Neural cell (in vitro differentiated cells): ENCODE measurements at regions not wholly inside any gene's neighbourhood (a gene's known extent, or its start where the extent isn't known, plus 50 kb on each side); places are given as distances from the start of the nearest gene placed in this dataset.

Experiments
- H2AFZ ChIP-seq: fragments of 200-600, 300-800 bp; sonication (generic), shearing (Covaris generic); 2 replicates; pipeline ENCODE4 v1.6.0; 2014; ENCODE audit warnings: low read depth, mild to moderate bottlenecking, antibody characterized with exemption, low read length, moderate library complexity
- H3F3A ChIP-seq: fragments of 200-600 bp; shearing (Covaris generic); 2 replicates; pipeline ENCODE4 v1.6.1; 2016; ENCODE audit warnings: mild to moderate bottlenecking, moderate library complexity, mixed read lengths, antibody characterized with exemption, low read length; ENCODE audit not compliant: insufficient read depth, poor library complexity, severe bottlenecking
- H3K27ac ChIP-seq: fragments of 200-600, 300-800 bp; sonication (generic), shearing (Covaris generic); 2 replicates; pipeline ENCODE4 v1.5.1; 2014; ENCODE audit warnings: mild to moderate bottlenecking, low read length, moderate library complexity
- H3K27me3 ChIP-seq: fragments of 300-800, 200-600 bp; sonication (generic), shearing (Covaris generic); 2 replicates; pipeline ENCODE4 v1.6.0; 2014; ENCODE audit warnings: mild to moderate bottlenecking, low read depth, low read length, moderate library complexity; ENCODE audit not compliant: insufficient read depth
- H3K36me3 ChIP-seq: fragments of 300-800, 200-600 bp; sonication (generic), shearing (Covaris generic); 2 replicates; pipeline ENCODE4 v1.5.1; 2014; ENCODE audit warnings: mild to moderate bottlenecking, antibody characterized with exemption, low read length, moderate library complexity; ENCODE audit not compliant: insufficient read depth
- H3K4me2 ChIP-seq: fragments of 300-800, 200-600 bp; sonication (generic), shearing (Covaris generic); 2 replicates; pipeline ENCODE4 v1.6.0; 2014; ENCODE audit warnings: mild to moderate bottlenecking, low read length
- H3K4me3 ChIP-seq: fragments of 300-800, 200-600 bp; sonication (generic), shearing (Covaris generic); 2 replicates; pipeline ENCODE4 v1.5.1; 2014; ENCODE audit warnings: mild to moderate bottlenecking, low read length, moderate library complexity
- H3K79me2 ChIP-seq: fragments of 200-600 bp; shearing (Covaris generic); replicated peaks from 2 replicates; pipeline ENCODE4 v1.6.0; 2014; ENCODE audit warnings: mild to moderate bottlenecking, low read length, moderate library complexity; ENCODE audit not compliant: insufficient read depth
- H3K9ac ChIP-seq: fragments of 300-800, 200-600 bp; sonication (generic), shearing (Covaris generic); 2 replicates; pipeline ENCODE4 v1.6.1; 2016; ENCODE audit warnings: mild to moderate bottlenecking, low read length, mixed read lengths
- H3K9me2 ChIP-seq: fragments of 200-600 bp; shearing (Covaris generic); 2 replicates; pipeline ENCODE4 v1.6.1; 2016; ENCODE audit warnings: mild to moderate bottlenecking, low read length, mixed read lengths; ENCODE audit not compliant: insufficient read depth
- H3K9me3 ChIP-seq: fragments of 200-600, 300-800 bp; sonication (generic), shearing (Covaris generic); 2 replicates; pipeline ENCODE4 v1.6.1; 2016; ENCODE audit warnings: mild to moderate bottlenecking, mixed run types, low read length, moderate library complexity, mixed read lengths
- H4K20me1 ChIP-seq: fragments of 200-600 bp; shearing (Covaris generic); 2 replicates; pipeline ENCODE4 v1.6.1; 2016; ENCODE audit warnings: mild to moderate bottlenecking, mixed run types; ENCODE audit not compliant: insufficient read depth
- CTCF ChIP-seq: fragments of 450-650 bp; IDR thresholded peaks from 2 replicates; pipeline ENCODE4 v1.5.1; 2014; ENCODE audit warnings: antibody characterized with exemption, mild to moderate bottlenecking, moderate library complexity; ENCODE audit not compliant: poor library complexity, severe bottlenecking
- EP300 ChIP-seq: fragments of 450-650 bp; conservative IDR thresholded peaks from 2 replicates; pipeline ENCODE4 v1.6.1; 2014; ENCODE audit warnings: antibody characterized with exemption, mild to moderate bottlenecking, moderate library complexity; ENCODE audit not compliant: poor library complexity, severe bottlenecking
- EZH2 ChIP-seq: fragments of 200-600, 300-800 bp; shearing (Covaris generic), sonication (generic); IDR thresholded peaks from 2 replicates; pipeline ENCODE4 v1.6.1; 2014; ENCODE audit warnings: antibody characterized with exemption, low read length, borderline replicate concordance, mild to moderate bottlenecking; ENCODE audit not compliant: insufficient read depth, poor library complexity, severe bottlenecking
- MXI1 ChIP-seq: fragments of 450-650 bp; conservative IDR thresholded peaks from 2 replicates; pipeline ENCODE4 v1.6.1; 2014; ENCODE audit warnings: antibody characterized with exemption, mild to moderate bottlenecking; ENCODE audit not compliant: poor library complexity, severe bottlenecking
- POLR2AphosphoS5 ChIP-seq: IDR thresholded peaks from 2 replicates; pipeline ENCODE4 v1.6.1; 2012
- RAD21 ChIP-seq: fragments of 450-650 bp; conservative IDR thresholded peaks from 2 replicates; pipeline ENCODE4 v1.6.1; 2014; ENCODE audit warnings: antibody characterized with exemption, mild to moderate bottlenecking, moderate library complexity
- REST ChIP-seq: IDR thresholded peaks from 2 replicates; pipeline ENCODE4 v1.6.1; 2012; ENCODE audit warnings: borderline replicate concordance
- SMC3 ChIP-seq: fragments of 450-650 bp; conservative IDR thresholded peaks from 2 replicates; pipeline ENCODE4 v1.6.1; 2014; ENCODE audit warnings: antibody characterized with exemption, mild to moderate bottlenecking, moderate library complexity; ENCODE audit not compliant: poor library complexity
- TAF1 ChIP-seq: IDR thresholded peaks from 2 replicates; pipeline ENCODE4 v1.6.1; 2012; ENCODE audit warnings: low read depth

- no peaks in the 10 kb centered on the region for H4K20me1 ChIP-seq
- H3K27me3 ChIP-seq = no peaks in the 10 kb centered on the region
- H2AFZ ChIP-seq = no peak overlapping the region
- TF ChIP-seq POLR2AphosphoS5 = peak; percentile 99
- TF ChIP-seq EZH2 = no peak
- TF ChIP-seq EP300 = peak; percentile 97
- no peaks in the 10 kb centered on the region for H3K9me3 ChIP-seq
- H3K9me2 ChIP-seq = no peaks in the 10 kb centered on the region
- no peaks in the 10 kb centered on the region for H3K36me3 ChIP-seq
- H3K9ac ChIP-seq = no peak overlapping the region
- no peak overlapping the region for H3K4me3 ChIP-seq
- H3K4me2 ChIP-seq = no peak overlapping the region
- H3F3A ChIP-seq = no peaks in the 10 kb centered on the region
- H3K79me2 ChIP-seq = no peaks in the 10 kb centered on the region
- H3K27ac ChIP-seq = no peak overlapping the region
These were observed 87.5 kb upstream of the MEI4 start for GRCh38 chr6:77565370-77565769.

GRCh38 chr6:77566235-77566634 lies 86.6 kb upstream of the MEI4 start:
- Histone ChIP-seq H3K36me3 (no peaks in the 10 kb centered on the region), H3K9me2 (no peaks in the 10 kb centered on the region), H3K9ac (no peak overlapping the region), H3F3A (no peaks in the 10 kb centered on the region), H4K20me1 (no peaks in the 10 kb centered on the region), H2AFZ (no peak overlapping the region), H3K4me3 (no peak overlapping the region), H3K79me2 (no peaks in the 10 kb centered on the region), H3K4me2 (no peak overlapping the region), H3K27ac (no peak overlapping the region), H3K27me3 (no peaks in the 10 kb centered on the region), H3K9me3 (no peaks in the 10 kb centered on the region)
- no peak for TF ChIP-seq SMC3
- TF ChIP-seq RAD21 = no peak
- TF ChIP-seq CTCF = no peak
- no peak for TF ChIP-seq EP300
- no peak for TF ChIP-seq MXI1
- no peak for TF ChIP-seq EZH2
- TF ChIP-seq REST = no peak
- TF ChIP-seq POLR2AphosphoS5 = no peak
- no peak for TF ChIP-seq TAF1

- Histone ChIP-seq H3K9ac (no peak overlapping the region), H3F3A (no peaks in the 10 kb centered on the region), H3K9me2 (no peaks in the 10 kb centered on the region), H3K9me3 (no peaks in the 10 kb centered on the region), H3K4me3 (no peak overlapping the region), H2AFZ (no peak overlapping the region), H3K79me2 (no peaks in the 10 kb centered on the region), H3K27ac (no peak overlapping the region), H3K4me2 (no peak overlapping the region), H3K36me3 (no peaks in the 10 kb centered on the region), H3K27me3 (no peaks in the 10 kb centered on the region), H4K20me1 (no peaks in the 10 kb centered on the region)
- TF ChIP-seq SMC3 = no peak
- TF ChIP-seq TAF1 = no peak
- TF ChIP-seq EZH2 = no peak
- no peak for TF ChIP-seq REST
- TF ChIP-seq EP300 = no peak
- no peak for TF ChIP-seq CTCF
- TF ChIP-seq POLR2AphosphoS5 = no peak
- no peak for TF ChIP-seq MXI1
- no peak for TF ChIP-seq RAD21
These were observed 84.3 kb upstream of the MEI4 start for GRCh38 chr6:77568570-77568969.
